ENCODE measurements at regions not wholly inside any gene's neighbourhood (a gene's known extent, or its start where the extent isn't known, plus 50 kb on each side); places are given as distances from the start of the nearest gene placed in this dataset.

GRCh38 chr13:61180234-61180633, 235.4 kb downstream of the PCDH20 start (continued):
- TF ChIP-seq, protein P1, sequence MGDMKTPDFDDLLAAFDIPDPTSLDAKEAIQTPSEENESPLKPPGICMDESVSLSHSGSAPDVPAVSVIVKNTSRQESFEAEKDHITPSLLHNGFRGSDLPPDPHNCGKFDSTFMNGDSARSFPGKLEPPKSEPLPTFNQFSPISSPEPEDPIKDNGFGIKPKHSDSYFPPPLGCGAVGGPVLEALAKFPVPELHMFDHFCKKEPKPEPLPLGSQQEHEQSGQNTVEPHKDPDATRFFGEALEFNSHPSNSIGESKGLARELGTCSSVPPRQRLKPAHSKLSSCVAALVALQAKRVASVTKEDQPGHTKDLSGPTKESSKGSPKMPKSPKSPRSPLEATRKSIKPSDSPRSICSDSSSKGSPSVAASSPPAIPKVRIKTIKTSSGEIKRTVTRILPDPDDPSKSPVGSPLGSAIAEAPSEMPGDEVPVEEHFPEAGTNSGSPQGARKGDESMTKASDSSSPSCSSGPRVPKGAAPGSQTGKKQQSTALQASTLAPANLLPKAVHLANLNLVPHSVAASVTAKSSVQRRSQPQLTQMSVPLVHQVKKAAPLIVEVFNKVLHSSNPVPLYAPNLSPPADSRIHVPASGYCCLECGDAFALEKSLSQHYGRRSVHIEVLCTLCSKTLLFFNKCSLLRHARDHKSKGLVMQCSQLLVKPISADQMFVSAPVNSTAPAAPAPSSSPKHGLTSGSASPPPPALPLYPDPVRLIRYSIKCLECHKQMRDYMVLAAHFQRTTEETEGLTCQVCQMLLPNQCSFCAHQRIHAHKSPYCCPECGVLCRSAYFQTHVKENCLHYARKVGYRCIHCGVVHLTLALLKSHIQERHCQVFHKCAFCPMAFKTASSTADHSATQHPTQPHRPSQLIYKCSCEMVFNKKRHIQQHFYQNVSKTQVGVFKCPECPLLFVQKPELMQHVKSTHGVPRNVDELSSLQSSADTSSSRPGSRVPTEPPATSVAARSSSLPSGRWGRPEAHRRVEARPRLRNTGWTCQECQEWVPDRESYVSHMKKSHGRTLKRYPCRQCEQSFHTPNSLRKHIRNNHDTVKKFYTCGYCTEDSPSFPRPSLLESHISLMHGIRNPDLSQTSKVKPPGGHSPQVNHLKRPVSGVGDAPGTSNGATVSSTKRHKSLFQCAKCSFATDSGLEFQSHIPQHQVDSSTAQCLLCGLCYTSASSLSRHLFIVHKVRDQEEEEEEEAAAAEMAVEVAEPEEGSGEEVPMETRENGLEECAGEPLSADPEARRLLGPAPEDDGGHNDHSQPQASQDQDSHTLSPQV (IDR thresholded peaks at IDR 0.05): no peak
- no peak for TF ChIP-seq BRCA1 (IDR thresholded peaks at IDR 0.05; ENCODE audit: low read depth, low read length)
- TF ChIP-seq POLR2AphosphoS2 (IDR thresholded peaks at IDR 0.05; ENCODE audit: low read depth, low read length): no peak

- in situ Hi-C loops (cut with MboI) (no loop called here), intact Hi-C loops (cut with micrococcal nuclease; ENCODE audit: unreplicated experiment) (loop anchor here (5.0 kb wide), 1 partner anchor 68 kb away; no protein-coding TSS in a partner anchor)
- Histone ChIP-seq H3K4me2 (ENCODE audit: control insufficient read depth, insufficient read depth) (no peak overlapping the region), H3K4me3 (no peak overlapping the region), H3K9ac (ENCODE audit: control insufficient read depth, insufficient read depth, low read length) (no peak overlapping the region), H3K27ac (ENCODE audit: control insufficient read depth, insufficient read depth) (no peak overlapping the region), H3K27me3 (replicated peaks in 1 of 2; ENCODE audit: control insufficient read depth in 2 of 2, insufficient read depth in 2 of 2, low read length in 1 of 2) (no peaks in the 10 kb centered on the region), H3K4me1 (ENCODE audit: control insufficient read depth, insufficient read depth, low read length) (no peaks in the 10 kb centered on the region), H3K36me3 (ENCODE audit: control insufficient read depth in 2 of 2, insufficient read depth in 2 of 2, low read length in 1 of 2) (no peaks in the 10 kb centered on the region), H3K9me3 (replicated peaks; ENCODE audit: control insufficient read depth, insufficient read depth, low read length) (no peaks in the 10 kb centered on the region), H3K79me2 (ENCODE audit: control insufficient read depth, insufficient read depth, low read length) (no peaks in the 10 kb centered on the region), H2AFZ (ENCODE audit: control insufficient read depth, low read depth, low read length) (no peak overlapping the region), H4K20me1 (ENCODE audit: control insufficient read depth, insufficient read depth) (no peaks in the 10 kb centered on the region)
- RAD21 ChIA-PET (ENCODE audit: unreplicated experiment): no interaction called here
- TF ChIP-seq FOXM1 (IDR thresholded peaks at IDR 0.05; ENCODE audit: low read depth, low read length) (no peak), SMARCA5 (IDR thresholded peaks at IDR 0.05) (no peak), BACH1 (IDR thresholded peaks at IDR 0.05; ENCODE audit: borderline replicate concordance) (no peak), TCF3 (IDR thresholded peaks at IDR 0.05; ENCODE audit: borderline replicate concordance, insufficient read depth, low read depth, low read length) (no peak), E2F4 (IDR thresholded peaks at IDR 0.05; ENCODE audit: low read depth, low read length) (no peak), ZNF622 (IDR thresholded peaks at IDR 0.05) (no peak), CBX3 (IDR thresholded peaks at IDR 0.05; ENCODE audit: borderline replicate concordance, low read depth) (no peak), BRCA1 (IDR thresholded peaks at IDR 0.05; ENCODE audit: low read depth, low read length) (no peak)
- ATAC-seq (no peak), DNase-seq (ENCODE audit: low read depth, low spot score) (no peak), FAIRE-seq (no peak)
- SMC1A ChIA-PET (ENCODE audit: uncharacterized antibody, unreplicated experiment): interaction anchor here (0.7 to 1.2 kb wide), 2 partner anchors 12 to 25 kb away, joined by 3 to 4 read pairs; no protein-coding TSS in a partner anchor
- WGBS (ENCODE audit: insufficient coverage, insufficient replicate concordance, low lambda C conversion rate, missing lambda C conversion rate): 0% methylated on average over 2 of the region's 2 CpGs
- BruUV-seq (replicated peaks): no TSS peak
- POLR2A ChIA-PET: interaction anchor here (0.7 kb wide), 1 partner anchor 72 kb away, joined by 3 read pairs; no protein-coding TSS in a partner anchor
- CTCF ChIA-PET: no interaction called here
Observed at GRCh38 chr13:61179741-61180140, 235.9 kb downstream of the PCDH20 start.

Data from GM12878 (cell line).